ENCODE measurements at regions not wholly inside any gene's neighbourhood (a gene's known extent, or its start where the extent isn't known, plus 50 kb on each side); places are given as distances from the start of the nearest gene placed in this dataset.
"Not testable (repeated sequence)": the region's sequence is repeated elsewhere in the genome, so short reads cannot be mapped to it uniquely, and the experiment has no call there.

- DNase-seq, result peak; percentile 77 to 89 (median 82)
- intact Hi-C loops (cut with DNase I), result no loop called here
- no peaks in the 10 kb centered on the region for H3K9me3 ChIP-seq (replicated peaks in 1 of 3)
- TF ChIP-seq POLR2A (IDR thresholded peaks at IDR 0.05) (peak; percentile 45 to 62), CTCF (IDR thresholded peaks at IDR 0.05) (no peak)
- WGBS, 4 donors, result 0 to 10% (median 0%) methylated on average over 2 to 109 of the region's 114 CpGs
- H3K4me3 ChIP-seq, result peak overlapping the region; percentile 40 to 73 (median 64)
- no peaks in the 10 kb centered on the region for H3K36me3 ChIP-seq (replicated peaks in 1 of 2)
- H3K27me3 ChIP-seq, result no peaks in the 10 kb centered on the region
- H3K4me1 ChIP-seq (replicated peaks in 1 of 2), result peaks cover 0 to 3% of the 10 kb centered on the region in 2 donors
- H3K27ac ChIP-seq, result peak overlapping the region; percentile 69 to 97 (median 96)
Measured at GRCh38 chr7:29684787-29685650, 121.3 kb upstream of the WIPF3 start.

- Histone ChIP-seq H3K4me3 (peak overlapping the region in 2 of 4 donors; percentile 67 to 73), H3K27ac (peak overlapping the region; percentile 69 to 97 (median 96))
- H3K9me3 ChIP-seq (replicated peaks in 1 of 3); H3K36me3 ChIP-seq (replicated peaks in 1 of 2); H3K4me1 ChIP-seq (replicated peaks in 1 of 2); intact Hi-C loops (cut with DNase I); H3K27me3 ChIP-seq: not testable (repeated sequence)
- WGBS, 4 donors, result 2 to 3% (median 2%) methylated on average over 17 to 21 of the region's 21 CpGs
- peak in 2 of 7 donors; percentile 28 to 52 for DNase-seq
Measured at GRCh38 chr7:29685651-29686271, 120.5 kb upstream of the WIPF3 start.

GRCh38 chr7:29690510-29690909 lies 115.8 kb upstream of the WIPF3 start:
- intact Hi-C loops (cut with DNase I); H3K4me3 ChIP-seq; H3K27ac ChIP-seq; H3K36me3 ChIP-seq (replicated peaks in 1 of 2); DNase-seq; H3K9me3 ChIP-seq (replicated peaks in 1 of 3); H3K27me3 ChIP-seq; H3K4me1 ChIP-seq (replicated peaks in 1 of 2): not testable (repeated sequence)
- 79 to 89% (median 85%) methylated on average over 4 of the region's 4 CpGs for whole genome bisulfite sequencing, 4 donors

GRCh38 chr7:29696402-29696801 lies 109.9 kb upstream of the WIPF3 start:
- H3K4me1 ChIP-seq (replicated peaks in 1 of 2); H3K4me3 ChIP-seq; DNase-seq; H3K27ac ChIP-seq; H3K36me3 ChIP-seq (replicated peaks in 1 of 2); H3K27me3 ChIP-seq; intact Hi-C loops (cut with DNase I); H3K9me3 ChIP-seq (replicated peaks in 1 of 3): not testable (repeated sequence)
- WGBS, 4 donors, result 74 to 81% (median 80%) methylated on average over 5 of the region's 5 CpGs

GRCh38 chr7:29699723-29700122 lies 106.6 kb upstream of the WIPF3 start:
- intact Hi-C loops (cut with DNase I), result not testable (repeated sequence)

GRCh38 chr7:29701540-29701939 lies 104.8 kb upstream of the WIPF3 start:
- 80 to 91% (median 87%) methylated on average over 1 of the region's 1 CpG for WGBS, 4 donors
- H3K4me1 ChIP-seq (replicated peaks in 1 of 2); DNase-seq; H3K36me3 ChIP-seq (replicated peaks in 1 of 2); H3K9me3 ChIP-seq (replicated peaks in 1 of 3); H3K27me3 ChIP-seq; H3K27ac ChIP-seq; intact Hi-C loops (cut with DNase I); H3K4me3 ChIP-seq: not testable (repeated sequence)

More at GRCh38 chr7:29699723-29700122, 106.6 kb upstream of the WIPF3 start:
- H3K4me1 ChIP-seq (replicated peaks in 1 of 2); DNase-seq; H3K4me3 ChIP-seq; H3K27ac ChIP-seq; H3K36me3 ChIP-seq (replicated peaks in 1 of 2); H3K9me3 ChIP-seq (replicated peaks in 1 of 3); H3K27me3 ChIP-seq: not testable (repeated sequence)
- WGBS, 4 donors, result 90 to 97% (median 95%) methylated on average over 2 of the region's 2 CpGs

GRCh38 chr7:29703830-29704229 lies 102.5 kb upstream of the WIPF3 start:
- H3K4me3 ChIP-seq; H3K9me3 ChIP-seq (replicated peaks in 1 of 3); H3K27me3 ChIP-seq; H3K36me3 ChIP-seq (replicated peaks in 1 of 2); H3K27ac ChIP-seq; DNase-seq; H3K4me1 ChIP-seq (replicated peaks in 1 of 2); intact Hi-C loops (cut with DNase I): not testable (repeated sequence)
- WGBS, 4 donors, result 76 to 93% (median 88%) methylated on average over 4 of the region's 4 CpGs

GRCh38 chr7:29709002-29709401 lies 97.3 kb upstream of the WIPF3 start:
- DNase-seq; H3K27ac ChIP-seq; H3K4me1 ChIP-seq (replicated peaks in 1 of 2); H3K4me3 ChIP-seq; intact Hi-C loops (cut with DNase I); H3K36me3 ChIP-seq (replicated peaks in 1 of 2); H3K27me3 ChIP-seq; H3K9me3 ChIP-seq (replicated peaks in 1 of 3): not testable (repeated sequence)

- H3K27ac ChIP-seq; H3K36me3 ChIP-seq (replicated peaks in 1 of 2); H3K9me3 ChIP-seq (replicated peaks in 1 of 3); DNase-seq; H3K27me3 ChIP-seq; H3K4me1 ChIP-seq (replicated peaks in 1 of 2); H3K4me3 ChIP-seq; intact Hi-C loops (cut with DNase I): not testable (repeated sequence)
- WGBS, 4 donors, result 59 to 69% (median 64%) methylated on average over 8 of the region's 8 CpGs
Measured at GRCh38 chr7:29723127-29723526, 83.2 kb upstream of the WIPF3 start.
